Gastroesophageal sphincter (tissue), 3 donors: ENCODE measurements at regions not wholly inside any gene's neighbourhood (a gene's known extent, or its start where the extent isn't known, plus 50 kb on each side); places are given as distances from the start of the nearest gene placed in this dataset.

Source experiments
- CTCF ChIP-seq, 4 experiments: fragments of 200-600 bp in 2 of 4; fragments of 450-650 bp in 2 of 4; sonication (generic) in 1 of 4; IDR thresholded peaks; one replicate each; pipeline ENCODE4 v1.5.1; 2017 to 2019; ENCODE audit warnings: antibody characterized with exemption in 4 of 4, mild to moderate bottlenecking in 2 of 4, moderate library complexity in 2 of 4
- EP300 ChIP-seq: sonication (generic); formaldehyde crosslinking; IDR thresholded peaks from one replicate; pipeline ENCODE4 v1.6.1; 2017; ENCODE audit warnings: antibody characterized with exemption, mild to moderate bottlenecking
- POLR2A ChIP-seq, 2 donors: fragments of 450-650 bp; IDR thresholded peaks; one replicate each; pipeline ENCODE4 v1.6.1; 2017; ENCODE audit warnings: antibody characterized with exemption in 2 of 2, mild to moderate bottlenecking in 2 of 2, moderate library complexity in 1 of 2
- POLR2AphosphoS5 ChIP-seq: sonication (generic); formaldehyde crosslinking; IDR thresholded peaks from one replicate; pipeline ENCODE4 v1.6.1; 2017; ENCODE audit warnings: antibody characterized with exemption

- no peak for TF ChIP-seq CTCF (IDR thresholded peaks at IDR 0.05)
- no peak for TF ChIP-seq POLR2A (IDR thresholded peaks at IDR 0.05)
- TF ChIP-seq EP300, result no peak
- no peak for TF ChIP-seq POLR2AphosphoS5
Observed at GRCh38 chr9:82880336-82881050, 182.4 kb downstream of the RASEF start.
